CD4-positive, alpha-beta T cell treated with Interleukin-2 at 100 ng/mL for 4 hours (primary cell): ENCODE measurements at regions not wholly inside any gene's neighbourhood (a gene's known extent, or its start where the extent isn't known, plus 50 kb on each side); places are given as distances from the start of the nearest gene placed in this dataset.

Source experiments
- DNase-seq: peaks from one replicate; pipeline ENCODE4 v3.0.0-alpha.2; 2020; ENCODE audit warnings: low spot score

- no peak for DNase-seq
Observed at GRCh38 chr6:134453792-134454510, 136.0 kb upstream of the SGK1 start.

GRCh38 chr6:134452906-134453305 lies 135.0 kb upstream of the SGK1 start:
- peak; percentile 53 for DNase-seq

GRCh38 chr6:134451529-134451928 lies 133.6 kb upstream of the SGK1 start:
- DNase-seq: no peak

- no peak for DNase-seq
Observed at GRCh38 chr6:134449781-134450180, 131.9 kb upstream of the SGK1 start.

GRCh38 chr6:134449004-134449403 lies 131.1 kb upstream of the SGK1 start:
- DNase-seq: no peak

- DNase-seq: no peak
Observed at GRCh38 chr6:134447883-134448387, 130.0 kb upstream of the SGK1 start.

- DNase-seq: no peak
Observed at GRCh38 chr6:134447423-134447822, 129.5 kb upstream of the SGK1 start.

GRCh38 chr6:134446896-134447295 lies 129.0 kb upstream of the SGK1 start:
- DNase-seq: no peak

- DNase-seq: no peak
Observed at GRCh38 chr6:134446218-134446848, 128.4 kb upstream of the SGK1 start.

GRCh38 chr6:134443009-134443408 lies 125.1 kb upstream of the SGK1 start:
- DNase-seq: no peak

- no peak for DNase-seq
Observed at GRCh38 chr6:134442073-134442472, 124.2 kb upstream of the SGK1 start.

GRCh38 chr6:134438837-134439236 lies 120.9 kb upstream of the SGK1 start:
- no peak for DNase-seq

- DNase-seq: peak; percentile 48
Observed at GRCh38 chr6:134437376-134437775, 119.5 kb upstream of the SGK1 start.

- no peak for DNase-seq
Observed at GRCh38 chr6:134436950-134437349, 119.0 kb upstream of the SGK1 start.

- DNase-seq: peak; percentile 89
Observed at GRCh38 chr6:134436281-134436815, 118.4 kb upstream of the SGK1 start.

GRCh38 chr6:134435814-134436280 lies 117.9 kb upstream of the SGK1 start:
- no peak for DNase-seq

GRCh38 chr6:134434019-134434942 lies 116.4 kb upstream of the SGK1 start:
- no peak for DNase-seq

GRCh38 chr6:134432036-134432435 lies 114.1 kb upstream of the SGK1 start:
- DNase-seq: no peak

- no peak for DNase-seq
Observed at GRCh38 chr6:134431421-134431859, 113.5 kb upstream of the SGK1 start.

GRCh38 chr6:134429861-134430380 lies 112.0 kb upstream of the SGK1 start:
- no peak for DNase-seq

GRCh38 chr6:134427721-134428120 lies 109.8 kb upstream of the SGK1 start:
- no peak for DNase-seq

- DNase-seq: no peak
Observed at GRCh38 chr6:134426623-134427022, 108.7 kb upstream of the SGK1 start.
